H9 (cell line): ENCODE measurements at regions not wholly inside any gene's neighbourhood (a gene's known extent, or its start where the extent isn't known, plus 50 kb on each side); places are given as distances from the start of the nearest gene placed in this dataset.

Experiments used
- DNase-seq: peaks from one replicate; pipeline ENCODE4 v3.0.0-alpha.2; 2017
- H2AFZ ChIP-seq: one replicate; pipeline ENCODE4 v1.6.1; 2013; ENCODE audit warnings: mild to moderate bottlenecking, low read length, control low read depth, moderate library complexity
- H2AK5ac ChIP-seq: 2 replicates; pipeline ENCODE4 v1.6.1; 2013; ENCODE audit warnings: low read length, control low read depth, mixed read lengths; ENCODE audit not compliant: insufficient read length
- H2BK120ac ChIP-seq: one replicate; pipeline ENCODE4 v1.6.1; 2013; ENCODE audit warnings: low read depth, mild to moderate bottlenecking, low read length, control low read depth, inconsistent platforms; ENCODE audit not compliant: poor library complexity, severe bottlenecking
- H2BK12ac ChIP-seq: 2 replicates; pipeline ENCODE4 v1.6.1; 2013; ENCODE audit warnings: low read length, control low read depth, mixed read lengths, low read depth; ENCODE audit not compliant: insufficient read length
- H2BK15ac ChIP-seq: 2 replicates; pipeline ENCODE4 v1.6.1; 2013; ENCODE audit warnings: low read depth, low read length, control low read depth
- H2BK20ac ChIP-seq: one replicate; pipeline ENCODE4 v1.6.1; 2013; ENCODE audit warnings: low read depth, mild to moderate bottlenecking, low read length, control low read depth, inconsistent platforms; ENCODE audit not compliant: poor library complexity, severe bottlenecking
- H2BK5ac ChIP-seq: 2 replicates; pipeline ENCODE4 v1.6.1; 2013; ENCODE audit warnings: low read length, control low read depth, mixed read lengths; ENCODE audit not compliant: insufficient read length
- H3K14ac ChIP-seq: 2 replicates; pipeline ENCODE4 v1.6.1; 2013; ENCODE audit warnings: low read length, control low read depth; ENCODE audit not compliant: insufficient read depth
- H3K18ac ChIP-seq: 2 replicates; pipeline ENCODE4 v1.6.1; 2013; ENCODE audit warnings: low read depth, mild to moderate bottlenecking, mixed read lengths, low read length, control low read depth; ENCODE audit not compliant: insufficient read length
- H3K23ac ChIP-seq: 2 replicates; pipeline ENCODE4 v1.6.1; 2013; ENCODE audit warnings: low read length, control low read depth, mixed read lengths, low read depth; ENCODE audit not compliant: insufficient read length
- H3K23me2 ChIP-seq: 2 replicates; pipeline ENCODE4 v1.6.1; 2013; ENCODE audit warnings: low read depth, mild to moderate bottlenecking, mixed read lengths, low read length, control low read depth; ENCODE audit not compliant: insufficient read length, poor library complexity, severe bottlenecking
- H3K27ac ChIP-seq: 2 replicates; pipeline ENCODE4 v1.5.1; 2013; ENCODE audit warnings: low read length, control low read depth, mixed read lengths, low read depth; ENCODE audit not compliant: insufficient read length
- H3K27me3 ChIP-seq: 2 replicates; pipeline ENCODE4 v1.6.1; 2013; ENCODE audit warnings: low read length, control low read depth, inconsistent platforms; ENCODE audit not compliant: insufficient read depth
- H3K4ac ChIP-seq: 2 replicates; pipeline ENCODE4 v1.6.1; 2013; ENCODE audit warnings: low read depth, mild to moderate bottlenecking, control low read depth, inconsistent platforms, low read length, moderate library complexity
- H3K4me1 ChIP-seq: 2 replicates; pipeline ENCODE4 v1.6.1; 2013; ENCODE audit warnings: low read length, control low read depth, inconsistent platforms; ENCODE audit not compliant: insufficient read depth
- H3K4me2 ChIP-seq: 2 replicates; pipeline ENCODE4 v1.6.1; 2013; ENCODE audit warnings: low read length, control low read depth, mixed read lengths; ENCODE audit not compliant: insufficient read length, insufficient read depth
- H3K56ac ChIP-seq: 2 replicates; pipeline ENCODE4 v1.6.1; 2013; ENCODE audit warnings: low read depth, mild to moderate bottlenecking, mixed read lengths, low read length, control low read depth; ENCODE audit not compliant: insufficient read length
- H3K79me1 ChIP-seq: 2 replicates; pipeline ENCODE4 v1.6.1; 2013; ENCODE audit warnings: low read depth, mild to moderate bottlenecking, moderate library complexity, low read length, control low read depth, inconsistent platforms; ENCODE audit not compliant: insufficient read depth, poor library complexity, severe bottlenecking
- H3K79me2 ChIP-seq: 2 replicates; pipeline ENCODE4 v1.6.1; 2013; ENCODE audit warnings: low read length, control low read depth, inconsistent platforms; ENCODE audit not compliant: insufficient read depth
- H3K9ac ChIP-seq: 2 replicates; pipeline ENCODE4 v1.6.1; 2013; ENCODE audit warnings: low read length, control low read depth, mixed read lengths; ENCODE audit not compliant: insufficient read length; ENCODE audit errors: extremely low read depth
- H3K9me3 ChIP-seq: one replicate; pipeline ENCODE4 v1.6.1; 2013; ENCODE audit warnings: low read depth, low read length, inconsistent platforms; ENCODE audit not compliant: control insufficient read depth
- H3T11ph ChIP-seq: one replicate; pipeline ENCODE4 v1.6.1; 2013; ENCODE audit warnings: mild to moderate bottlenecking, low read length, control low read depth, inconsistent platforms
- H4K20me1 ChIP-seq: one replicate; pipeline ENCODE4 v1.6.1; 2013; ENCODE audit not compliant: control insufficient read depth, insufficient read length, insufficient read depth
- H4K5ac ChIP-seq: 2 replicates; pipeline ENCODE4 v1.6.1; 2013; ENCODE audit warnings: low read depth, mild to moderate bottlenecking, mixed read lengths, low read length, control low read depth; ENCODE audit not compliant: insufficient read length
- H4K8ac ChIP-seq: replicated peaks from 2 replicates; pipeline ENCODE4 v1.6.1; 2013; ENCODE audit warnings: low read length, control low read depth, mixed read lengths, low read depth; ENCODE audit not compliant: insufficient read length
- H4K91ac ChIP-seq: 2 replicates; pipeline ENCODE4 v1.6.1; 2013; ENCODE audit warnings: low read depth, mild to moderate bottlenecking, moderate library complexity, mixed read lengths, low read length, control low read depth; ENCODE audit not compliant: insufficient read length
- H3K27ac Mint-ChIP-seq, 3 experiments: 2 replicates in 2 of 3; 3 replicates in 1 of 3; pipeline ENCODE4 v1.8.0; 2020 to 2021; ENCODE audit warnings: mixed read lengths in 3 of 3, mild to moderate bottlenecking in 1 of 3, moderate library complexity in 1 of 3
- H3K27me3 Mint-ChIP-seq: 2 replicates; pipeline ENCODE4 v1.8.0; 2021; ENCODE audit warnings: low read depth, mild to moderate bottlenecking, moderate library complexity, mixed read lengths
- H3K36me3 Mint-ChIP-seq, 3 experiments: 2 replicates in 2 of 3; 3 replicates in 1 of 3; pipeline ENCODE4 v1.8.0; 2020 to 2021; ENCODE audit warnings: low read depth in 3 of 3, mixed read lengths in 3 of 3; ENCODE audit not compliant: insufficient read depth in 1 of 3
- H3K4me1 Mint-ChIP-seq, 2 experiments: 2 replicates each; pipeline ENCODE4 v1.8.0; 2020; ENCODE audit warnings: mixed read lengths in 2 of 2
- H3K4me3 Mint-ChIP-seq, 2 experiments: 2 replicates in 1 of 2; 3 replicates in 1 of 2; pipeline ENCODE4 v1.8.0; 2020 to 2021; ENCODE audit warnings: mild to moderate bottlenecking in 2 of 2, mixed read lengths in 2 of 2, moderate library complexity in 1 of 2
- H3K9me3 Mint-ChIP-seq, 2 experiments: 2 replicates in 1 of 2; 3 replicates in 1 of 2; pipeline ENCODE4 v1.8.0; 2020; ENCODE audit warnings: mild to moderate bottlenecking in 2 of 2, mixed read lengths in 2 of 2, moderate library complexity in 1 of 2
- TF ChIP-seq, protein P1 (sequence below): fragments of 200-600 bp; sonication (generic); conservative IDR thresholded peaks from 3 replicates; pipeline ENCODE4 v1.8.0; 2021; ENCODE audit warnings: antibody characterized with exemption, mild to moderate bottlenecking

DNA sequence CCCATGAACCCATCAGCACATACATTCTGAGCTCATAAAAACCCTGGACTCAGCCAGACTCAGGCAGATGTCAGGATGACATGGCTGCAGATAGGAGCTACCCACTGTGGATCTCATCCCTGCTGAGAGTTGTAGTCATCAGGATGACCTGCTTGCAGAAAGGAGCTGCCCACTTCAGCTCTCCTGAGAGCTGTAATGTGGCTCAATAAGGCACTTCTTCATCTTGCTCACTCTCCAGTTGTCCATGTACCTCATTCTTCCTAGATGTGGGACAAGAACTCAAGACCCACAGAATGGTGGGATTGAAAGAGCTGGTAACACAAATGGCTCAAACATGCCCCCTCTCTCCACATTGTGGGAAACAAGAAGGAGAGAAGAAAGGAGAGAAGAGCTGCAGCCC is 58.2 kb downstream of the SLITRK1 start:
- no peak overlapping the region for H3K27ac Mint-ChIP-seq
- no peak overlapping the region for H3K56ac ChIP-seq
- no peak overlapping the region for H3K27ac ChIP-seq
- H3K36me3 Mint-ChIP-seq = peaks cover 0 to 5% (median 4%) of the 10 kb centered on the region in 3 experiments; a peak in 1 of 7 replicates
- no peak overlapping the region for H3K9ac ChIP-seq
- H3K4me2 ChIP-seq = no peak overlapping the region
- H4K5ac ChIP-seq = no peak overlapping the region
- no peak overlapping the region for H2BK5ac ChIP-seq
- no peaks in the 10 kb centered on the region for H3K79me2 ChIP-seq
- no peaks in the 10 kb centered on the region for H3K79me1 ChIP-seq
- no peak overlapping the region for H2BK12ac ChIP-seq
- no peak overlapping the region for H3K18ac ChIP-seq
- H3K4me1 Mint-ChIP-seq = peaks cover 8 to 18% of the 10 kb centered on the region in 2 experiments
- H3K4me1 ChIP-seq = peaks cover 2% of the 10 kb centered on the region; the same call in 1 of the 2 replicates
- no peak overlapping the region for H3K14ac ChIP-seq
- no peak overlapping the region for H2BK15ac ChIP-seq
- H3K9me3 Mint-ChIP-seq = no peaks in the 10 kb centered on the region; a peak in 2 of 5 replicates
- DNase-seq = no peak
- H2BK20ac ChIP-seq = no peak overlapping the region
- H2AFZ ChIP-seq = no peak overlapping the region
- no peaks in the 10 kb centered on the region for H3K27me3 Mint-ChIP-seq
- H3T11ph ChIP-seq = no peak overlapping the region
- no peak overlapping the region for H2AK5ac ChIP-seq
- H3K23me2 ChIP-seq = no peaks in the 10 kb centered on the region
- no peak overlapping the region for H3K4me3 Mint-ChIP-seq
- no peak overlapping the region for H2BK120ac ChIP-seq
- H3K9me3 ChIP-seq = no peaks in the 10 kb centered on the region
- no peak overlapping the region for H3K4ac ChIP-seq
- H4K20me1 ChIP-seq = no peaks in the 10 kb centered on the region
- no peaks in the 10 kb centered on the region for H3K27me3 ChIP-seq
- TF ChIP-seq, protein P1, sequence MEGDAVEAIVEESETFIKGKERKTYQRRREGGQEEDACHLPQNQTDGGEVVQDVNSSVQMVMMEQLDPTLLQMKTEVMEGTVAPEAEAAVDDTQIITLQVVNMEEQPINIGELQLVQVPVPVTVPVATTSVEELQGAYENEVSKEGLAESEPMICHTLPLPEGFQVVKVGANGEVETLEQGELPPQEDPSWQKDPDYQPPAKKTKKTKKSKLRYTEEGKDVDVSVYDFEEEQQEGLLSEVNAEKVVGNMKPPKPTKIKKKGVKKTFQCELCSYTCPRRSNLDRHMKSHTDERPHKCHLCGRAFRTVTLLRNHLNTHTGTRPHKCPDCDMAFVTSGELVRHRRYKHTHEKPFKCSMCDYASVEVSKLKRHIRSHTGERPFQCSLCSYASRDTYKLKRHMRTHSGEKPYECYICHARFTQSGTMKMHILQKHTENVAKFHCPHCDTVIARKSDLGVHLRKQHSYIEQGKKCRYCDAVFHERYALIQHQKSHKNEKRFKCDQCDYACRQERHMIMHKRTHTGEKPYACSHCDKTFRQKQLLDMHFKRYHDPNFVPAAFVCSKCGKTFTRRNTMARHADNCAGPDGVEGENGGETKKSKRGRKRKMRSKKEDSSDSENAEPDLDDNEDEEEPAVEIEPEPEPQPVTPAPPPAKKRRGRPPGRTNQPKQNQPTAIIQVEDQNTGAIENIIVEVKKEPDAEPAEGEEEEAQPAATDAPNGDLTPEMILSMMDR = no peak
- H4K91ac ChIP-seq = no peak overlapping the region
- H3K23ac ChIP-seq = no peak overlapping the region
- no peak overlapping the region for H4K8ac ChIP-seq
